SK-N-SH (cell line): ENCODE measurements at regions not wholly inside any gene's neighbourhood (a gene's known extent, or its start where the extent isn't known, plus 50 kb on each side); places are given as distances from the start of the nearest gene placed in this dataset.

Experiments
- CTCF ChIA-PET: fragments of 300-600, 350-600 bp; formaldehyde crosslinking; extraction: SDS; loops from one replicate; lab custom pipeline; 2021; lab: Yijun Ruan, JAX
- POLR2A ChIA-PET: fragments of 350-600 bp; sonication (Branson Sonifier 250); formaldehyde crosslinking; extraction: SDS; loops from one replicate; lab custom pipeline; 2020; ENCODE audit warnings: antibody characterized with exemption, inconsistent platforms; lab: Yijun Ruan, JAX
- DNase-seq: peaks from one replicate; pipeline ENCODE4 v3.0.0; 2012
- H2AFZ ChIP-seq: fragments of 200-600 bp; sonication (generic); 2 replicates; pipeline ENCODE4 v1.8.1; 2016; ENCODE audit warnings: antibody characterized with exemption, mild to moderate bottlenecking, low read depth
- H3F3A ChIP-seq: fragments of 200-600 bp; sonication (generic); replicated peaks from 2 replicates; pipeline ENCODE3; 2016; ENCODE audit warnings: antibody characterized with exemption, mild to moderate bottlenecking; ENCODE audit not compliant: insufficient read depth
- H3K27ac ChIP-seq, 2 experiments: fragments of 200-500 bp in 1 of 2; fragments of 200-600 bp in 1 of 2; sonication (Bioruptor generic) in 1 of 2; sonication (generic), shearing (Covaris generic) in 1 of 2; 2 replicates each; pipeline versions ENCODE4 v1.5.1 to v1.6.1; 2014 to 2016; ENCODE audit warnings: low read depth in 2 of 2, inconsistent platforms in 1 of 2, low read length in 1 of 2, mild to moderate bottlenecking in 1 of 2, mixed read lengths in 1 of 2
- H3K27me3 ChIP-seq: fragments of 200-600 bp; sonication (generic), shearing (Covaris generic); 2 replicates; pipeline ENCODE4 v1.6.1; 2016; ENCODE audit warnings: mixed run types; ENCODE audit not compliant: insufficient read depth
- H3K36me3 ChIP-seq, 2 experiments: fragments of 200-500 bp in 1 of 2; fragments of 200-600 bp in 1 of 2; sonication (Bioruptor generic) in 1 of 2; sonication (generic) in 1 of 2; replicated peaks in 1 of 2; 2 replicates each; pipeline versions ENCODE3 to v1.5.1; 2014 to 2016; ENCODE audit warnings: low read length in 1 of 2, mild to moderate bottlenecking in 1 of 2; ENCODE audit not compliant: insufficient read depth in 2 of 2, control insufficient read depth in 1 of 2
- H3K4me1 ChIP-seq, 2 experiments: fragments of 200-500 bp in 1 of 2; fragments of 200-600 bp in 1 of 2; sonication (Bioruptor generic) in 1 of 2; sonication (generic), shearing (Covaris generic) in 1 of 2; 2 replicates each; pipeline versions ENCODE4 v1.5.1 to v1.6.1; 2014 to 2016; ENCODE audit warnings: low read depth in 1 of 2, low read length in 1 of 2, mixed run types in 1 of 2; ENCODE audit not compliant: insufficient read depth in 2 of 2, control insufficient read depth in 1 of 2
- H3K4me2 ChIP-seq: fragments of 200-600 bp; sonication (generic), shearing (Covaris generic); 2 replicates; pipeline ENCODE4 v1.6.1; 2017; ENCODE audit warnings: mixed run types
- H3K4me3 ChIP-seq, 2 experiments: fragments of 200-500 bp in 1 of 2; fragments of 200-600 bp in 1 of 2; sonication (Bioruptor generic) in 1 of 2; sonication (generic), shearing (Covaris generic) in 1 of 2; 2 replicates each; pipeline versions ENCODE4 v1.5.1 to v1.8.1; 2014 to 2016; ENCODE audit warnings: low read depth in 2 of 2, inconsistent platforms in 1 of 2, low read length in 1 of 2, mild to moderate bottlenecking in 1 of 2, mixed read lengths in 1 of 2, moderate library complexity in 1 of 2
- H3K79me2 ChIP-seq: fragments of 200-600 bp; sonication (generic); 2 replicates; pipeline ENCODE4 v1.8.1; 2017; ENCODE audit warnings: mild to moderate bottlenecking; ENCODE audit not compliant: insufficient read depth
- H3K9ac ChIP-seq: fragments of 200-600 bp; sonication (generic); 2 replicates; pipeline ENCODE4 v1.6.1; 2017; ENCODE audit warnings: mixed run types
- H3K9me2 ChIP-seq: fragments of 200-600 bp; sonication (generic); 2 replicates; pipeline ENCODE4 v1.6.1; 2017; ENCODE audit warnings: mixed run types
- H3K9me3 ChIP-seq: fragments of 200-600 bp; sonication (generic); 2 replicates; pipeline ENCODE4 v1.6.1; 2017; ENCODE audit warnings: mixed run types, mild to moderate bottlenecking, moderate library complexity
- H4K20me1 ChIP-seq: fragments of 200-600 bp; sonication (generic); 2 replicates; pipeline ENCODE4 v1.6.1; 2017; ENCODE audit warnings: mild to moderate bottlenecking, mixed run types; ENCODE audit not compliant: insufficient read depth
- CTCF ChIP-seq: fragments of 200-600 bp; sonication (generic); IDR thresholded peaks from 2 replicates; pipeline ENCODE4 v1.6.1; 2017; ENCODE audit warnings: antibody characterized with exemption, mild to moderate bottlenecking, moderate library complexity
- EP300 ChIP-seq, 2 experiments: IDR thresholded peaks; 2 replicates each; pipeline versions ENCODE4 v1.4.0 to v1.6.1; 2012; ENCODE audit warnings: borderline replicate concordance in 1 of 2, low read depth in 1 of 2, low read length in 1 of 2
- FOXM1 ChIP-seq: IDR thresholded peaks from 2 replicates; pipeline ENCODE4 v1.4.0; 2012; ENCODE audit warnings: low read depth, mild to moderate bottlenecking
- GABPA ChIP-seq: IDR thresholded peaks from 2 replicates; pipeline ENCODE4 v1.4.0; 2012; ENCODE audit warnings: low read depth, mild to moderate bottlenecking
- JUND ChIP-seq: IDR thresholded peaks from 2 replicates; pipeline ENCODE4 v1.4.0; 2012
- MAX ChIP-seq: IDR thresholded peaks from 2 replicates; pipeline ENCODE4 v1.4.0; 2012; ENCODE audit warnings: low read depth
- MEF2A ChIP-seq: IDR thresholded peaks from 2 replicates; pipeline ENCODE4 v1.4.0; 2012; ENCODE audit warnings: low read depth, borderline replicate concordance
- RAD21 ChIP-seq: IDR thresholded peaks from 2 replicates; pipeline ENCODE4 v1.6.1; 2012; ENCODE audit warnings: mild to moderate bottlenecking, low read length
- RCOR1 ChIP-seq: fragments of 150-350 bp; IDR thresholded peaks from 2 replicates; pipeline ENCODE4 v1.6.1; 2017; ENCODE audit warnings: antibody characterized with exemption, low read length
- REST ChIP-seq: IDR thresholded peaks from 2 replicates; pipeline ENCODE4 v1.6.1; 2012; ENCODE audit warnings: mild to moderate bottlenecking, low read depth, low read length, moderate library complexity
- TAF1 ChIP-seq: IDR thresholded peaks from 2 replicates; pipeline ENCODE4 v1.6.1; 2012; ENCODE audit warnings: low read depth, mild to moderate bottlenecking, low read length, moderate library complexity, borderline replicate concordance
- TCF12 ChIP-seq: IDR thresholded peaks from 2 replicates; pipeline ENCODE4 v1.4.0; 2012
- USF1 ChIP-seq: IDR thresholded peaks from 2 replicates; pipeline ENCODE4 v1.4.0; 2012; ENCODE audit warnings: low read depth, borderline replicate concordance
- USF2 ChIP-seq: fragments of 150-350 bp; IDR thresholded peaks from 2 replicates; pipeline ENCODE4 v1.6.1; 2017; ENCODE audit warnings: antibody characterized with exemption, low read length, low read depth, borderline replicate concordance
- WGBS: methylation state at CpG from one replicate; pipeline ENCODE4 v1.1.6; 2017; ENCODE audit warnings: low lambda C conversion rate; 5-methylcytosine and 5-hydroxymethylcytosine counted together

- TF ChIP-seq JUND (no peak), FOXM1 (no peak), CTCF (no peak), RCOR1 (no peak), TAF1 (no peak), MAX (no peak), EP300 (IDR thresholded peaks at IDR 0.05; ENCODE audit: borderline replicate concordance in 1 of 2, low read depth in 1 of 2, low read length in 1 of 2) (no peak), USF2 (no peak), TCF12 (no peak), USF1 (no peak)
- no peaks in the 10 kb centered on the region for H4K20me1 ChIP-seq
- H3K36me3 ChIP-seq = no peaks in the 10 kb centered on the region
- WGBS = 14% methylated on average over 1 of the region's 11 CpGs
- H3K9me2 ChIP-seq = no peaks in the 10 kb centered on the region
- ChIA-PET POLR2A (no interaction called here), CTCF (interaction anchor here (0.9 to 1.5 kb wide), 2 partner anchors 256 to 285 kb away, joined by 3 to 4 read pairs; no protein-coding TSS in a partner anchor)
- no peaks in the 10 kb centered on the region for H3F3A ChIP-seq
- H3K79me2 ChIP-seq = no peaks in the 10 kb centered on the region
- no peak for DNase-seq
- no peak overlapping the region for H3K4me2 ChIP-seq
- no peaks in the 10 kb centered on the region; the same call in 1 of the 2 replicates for H3K27me3 ChIP-seq
- H3K9ac ChIP-seq = no peak overlapping the region
- no peak overlapping the region for H2AFZ ChIP-seq
- peaks cover 0 to 18% of the 10 kb centered on the region in 2 experiments; a peak in 1 of 4 replicates for H3K4me1 ChIP-seq
- H3K4me3 ChIP-seq = no peak overlapping the region
- H3K27ac ChIP-seq = no peak overlapping the region
- no peaks in the 10 kb centered on the region for H3K9me3 ChIP-seq
These were observed 525.6 kb downstream of the BRD1 start for GRCh38 chr22:49302150-49302460.

GRCh38 chr22:49301398-49302149, 526.1 kb downstream of the BRD1 start:
- no peaks in the 10 kb centered on the region for H4K20me1 ChIP-seq
- no peaks in the 10 kb centered on the region for H3F3A ChIP-seq
- no peak overlapping the region for H2AFZ ChIP-seq
- H3K9me2 ChIP-seq = no peaks in the 10 kb centered on the region
- WGBS = 36% methylated on average over 15 of the region's 37 CpGs
- H3K36me3 ChIP-seq = no peaks in the 10 kb centered on the region
- DNase-seq = no peak
- no peaks in the 10 kb centered on the region for H3K79me2 ChIP-seq
- no peak overlapping the region for H3K27ac ChIP-seq
- H3K9me3 ChIP-seq = no peaks in the 10 kb centered on the region
- no peak overlapping the region for H3K4me2 ChIP-seq
- no peaks in the 10 kb centered on the region; the same call in 1 of the 2 replicates for H3K27me3 ChIP-seq
- ChIA-PET POLR2A (no interaction called here), CTCF (interaction anchor here (0.9 to 1.5 kb wide), 2 partner anchors 255 to 284 kb away, joined by 3 to 4 read pairs; no protein-coding TSS in a partner anchor)
- peaks cover 0 to 18% of the 10 kb centered on the region in 2 experiments; a peak in 1 of 4 replicates for H3K4me1 ChIP-seq
- no peak overlapping the region for H3K9ac ChIP-seq
- H3K4me3 ChIP-seq = no peak overlapping the region
- TF ChIP-seq REST (no peak), MEF2A (no peak), RAD21 (no peak), USF2 (no peak), CTCF (no peak), EP300 (IDR thresholded peaks at IDR 0.05; ENCODE audit: borderline replicate concordance in 1 of 2, low read depth in 1 of 2, low read length in 1 of 2) (no peak), TAF1 (no peak), GABPA (no peak)
